ENCODE measurements at regions not wholly inside any gene's neighbourhood (a gene's known extent, or its start where the extent isn't known, plus 50 kb on each side); places are given as distances from the start of the nearest gene placed in this dataset.

GRCh38 chr21:26293141-26293946, 122.8 kb upstream of the APP start:
- no peak for DNase-seq (ENCODE audit: extremely low spot score)
- ChIA-PET CTCF (no interaction called here), POLR2A (no interaction called here)
- TF ChIP-seq FOXK2 (IDR thresholded peaks at IDR 0.05) (no peak), PKNOX1 (IDR thresholded peaks at IDR 0.05) (peak; percentile 15; the same call in 1 of the 2 replicates)

GRCh38 chr21:26288026-26288425, 117.5 kb upstream of the APP start:
- no peak for DNase-seq (ENCODE audit: extremely low spot score)
- no peak for TF ChIP-seq FOXK2 (IDR thresholded peaks at IDR 0.05)
- TF ChIP-seq SP1 (IDR thresholded peaks at IDR 0.05): no peak
- no peak for TF ChIP-seq TARDBP (IDR thresholded peaks at IDR 0.05)
- no peak for TF ChIP-seq BHLHE40 (IDR thresholded peaks at IDR 0.05; ENCODE audit: borderline replicate concordance)
- TF ChIP-seq LEF1 (IDR thresholded peaks at IDR 0.05; ENCODE audit: borderline replicate concordance): no peak
- no peak for TF ChIP-seq ARNT (IDR thresholded peaks at IDR 0.05)
- TF ChIP-seq FOXM1 (IDR thresholded peaks at IDR 0.05; ENCODE audit: borderline replicate concordance): no peak
- TF ChIP-seq SUZ12 (IDR thresholded peaks at IDR 0.05): no peak
- TF ChIP-seq PKNOX1 (IDR thresholded peaks at IDR 0.05): no peak
- TF ChIP-seq ZNF384 (IDR thresholded peaks at IDR 0.05): no peak
- TF ChIP-seq NFRKB (IDR thresholded peaks at IDR 0.05): no peak
- POLR2A ChIA-PET: no interaction called here
- CTCF ChIA-PET: no interaction called here

GRCh38 chr21:26284531-26284930, 114.0 kb upstream of the APP start:
- ChIA-PET CTCF (no interaction called here), POLR2A (no interaction called here)
- no peak for DNase-seq (ENCODE audit: extremely low spot score)
- TF ChIP-seq PKNOX1 (IDR thresholded peaks at IDR 0.05): no peak
- TF ChIP-seq LEF1 (IDR thresholded peaks at IDR 0.05; ENCODE audit: borderline replicate concordance): no peak
- TF ChIP-seq L3MBTL2 (conservative IDR thresholded peaks at IDR 0.05): no peak

- TF ChIP-seq CTBP1 (IDR thresholded peaks at IDR 0.05; ENCODE audit: borderline replicate concordance): no peak
- TF ChIP-seq ELF4 (IDR thresholded peaks at IDR 0.05): no peak
- TF ChIP-seq NFRKB (IDR thresholded peaks at IDR 0.05): no peak
- TF ChIP-seq FOXK2 (IDR thresholded peaks at IDR 0.05): no peak
- TF ChIP-seq FOXA1 (IDR thresholded peaks at IDR 0.05): no peak
- TF ChIP-seq HDGF (IDR thresholded peaks at IDR 0.05; ENCODE audit: borderline replicate concordance): no peak
- no peak for TF ChIP-seq ZNF384 (IDR thresholded peaks at IDR 0.05)
- no peak for TF ChIP-seq SP1 (IDR thresholded peaks at IDR 0.05)
- TF ChIP-seq PKNOX1 (IDR thresholded peaks at IDR 0.05): no peak
- no peak for TF ChIP-seq SUZ12 (IDR thresholded peaks at IDR 0.05)
- POLR2A ChIA-PET: no interaction called here
- CTCF ChIA-PET: no interaction called here
- DNase-seq (ENCODE audit: extremely low spot score): no peak
Observed at GRCh38 chr21:26282058-26282457, 111.5 kb upstream of the APP start.

- TF ChIP-seq TARDBP (IDR thresholded peaks at IDR 0.05): no peak
- CTCF ChIA-PET: no interaction called here
- POLR2A ChIA-PET: no interaction called here
- no peak for DNase-seq (ENCODE audit: extremely low spot score)
Observed at GRCh38 chr21:26281506-26281905, 110.9 kb upstream of the APP start.

GRCh38 chr21:26280775-26281174, 110.2 kb upstream of the APP start:
- ChIA-PET CTCF (no interaction called here), POLR2A (no interaction called here)
- DNase-seq (ENCODE audit: extremely low spot score): peak; percentile 43
- TF ChIP-seq FOXA1 (IDR thresholded peaks at IDR 0.05) (no peak), ELF4 (IDR thresholded peaks at IDR 0.05) (no peak), TARDBP (IDR thresholded peaks at IDR 0.05) (no peak), BHLHE40 (IDR thresholded peaks at IDR 0.05; ENCODE audit: borderline replicate concordance) (no peak), LEF1 (IDR thresholded peaks at IDR 0.05; ENCODE audit: borderline replicate concordance) (no peak), FOXK2 (IDR thresholded peaks at IDR 0.05) (no peak), ZNF384 (IDR thresholded peaks at IDR 0.05) (no peak), CTBP1 (IDR thresholded peaks at IDR 0.05; ENCODE audit: borderline replicate concordance) (no peak)

GRCh38 chr21:26280148-26280547, 109.6 kb upstream of the APP start:
- POLR2A ChIA-PET: no interaction called here

More at GRCh38 chr21:26280148-26280547, 109.6 kb upstream of the APP start:
- no peak for DNase-seq (ENCODE audit: extremely low spot score)
- CTCF ChIA-PET: no interaction called here
- TF ChIP-seq SP1 (IDR thresholded peaks at IDR 0.05) (no peak), NFRKB (IDR thresholded peaks at IDR 0.05) (no peak), L3MBTL2 (conservative IDR thresholded peaks at IDR 0.05) (no peak), FOXA1 (IDR thresholded peaks at IDR 0.05) (no peak), HDGF (IDR thresholded peaks at IDR 0.05; ENCODE audit: borderline replicate concordance) (no peak)
